ENCODE measurements at regions not wholly inside any gene's neighbourhood (a gene's known extent, or its start where the extent isn't known, plus 50 kb on each side); places are given as distances from the start of the nearest gene placed in this dataset.
"Not testable (repeated sequence)": the region's sequence is repeated elsewhere in the genome, so short reads cannot be mapped to it uniquely, and the experiment has no call there.

GRCh38 chr2:192551760-192552159 lies 357.0 kb upstream of the TMEFF2 start:
- Histone ChIP-seq H3K4me3 (ENCODE audit: low read length) (no peak overlapping the region), H3K27ac (ENCODE audit: low read length) (no peak overlapping the region), H3K4me2 (ENCODE audit: low read depth, low read length) (no peak overlapping the region), H3K79me2 (ENCODE audit: low read length) (no peaks in the 10 kb centered on the region), H3K27me3 (replicated peaks; ENCODE audit: insufficient read depth, low read length) (no peaks in the 10 kb centered on the region), H3K9me2 (replicated peaks; ENCODE audit: insufficient read depth, low read length) (no peaks in the 10 kb centered on the region), H3K9ac (ENCODE audit: low read length) (no peak overlapping the region), H3K9me3 (replicated peaks; ENCODE audit: insufficient read depth, low read length) (no peaks in the 10 kb centered on the region), H3K36me3 (replicated peaks; ENCODE audit: insufficient read depth, low read length) (no peaks in the 10 kb centered on the region), H3K4me1 (ENCODE audit: low read length) (no peaks in the 10 kb centered on the region), H4K20me1 (ENCODE audit: insufficient read depth, low read length) (no peaks in the 10 kb centered on the region), H3F3A (ENCODE audit: insufficient read depth, low read length) (no peaks in the 10 kb centered on the region), H2AFZ (ENCODE audit: low read length) (no peak overlapping the region)
- TF ChIP-seq EZH2phosphoT487 (IDR thresholded peaks at IDR 0.05; ENCODE audit: low read length) (no peak), CTCF (IDR thresholded peaks at IDR 0.05; ENCODE audit: low read length) (no peak)
- no peak for DNase-seq

- Histone ChIP-seq H3K4me1 (ENCODE audit: low read length) (no peaks in the 10 kb centered on the region), H4K20me1 (ENCODE audit: insufficient read depth, low read length) (no peaks in the 10 kb centered on the region), H3K4me2 (ENCODE audit: low read depth, low read length) (no peak overlapping the region), H3K9me2 (replicated peaks; ENCODE audit: insufficient read depth, low read length) (no peaks in the 10 kb centered on the region), H3K9ac (ENCODE audit: low read length) (no peak overlapping the region), H3K79me2 (ENCODE audit: low read length) (no peaks in the 10 kb centered on the region), H3K4me3 (ENCODE audit: low read length) (no peak overlapping the region), H3K27me3 (replicated peaks; ENCODE audit: insufficient read depth, low read length) (no peaks in the 10 kb centered on the region), H3K36me3 (replicated peaks; ENCODE audit: insufficient read depth, low read length) (no peaks in the 10 kb centered on the region), H3F3A (ENCODE audit: insufficient read depth, low read length) (no peaks in the 10 kb centered on the region), H3K9me3 (replicated peaks; ENCODE audit: insufficient read depth, low read length) (no peaks in the 10 kb centered on the region), H3K27ac (ENCODE audit: low read length) (no peak overlapping the region), H2AFZ (ENCODE audit: low read length) (no peak overlapping the region)
- no peak for DNase-seq
- TF ChIP-seq EZH2 (optimal IDR thresholded peaks at IDR 0.05; ENCODE audit: low read depth, low read length) (no peak), EZH2phosphoT487 (IDR thresholded peaks at IDR 0.05; ENCODE audit: low read length) (no peak)
Observed at GRCh38 chr2:192546565-192546964, 351.8 kb upstream of the TMEFF2 start.

- TF ChIP-seq EZH2phosphoT487 (IDR thresholded peaks at IDR 0.05; ENCODE audit: low read length), result no peak
- TF ChIP-seq CTCF (IDR thresholded peaks at IDR 0.05; ENCODE audit: low read length), result no peak
- H3K4me2 ChIP-seq (ENCODE audit: low read depth, low read length), result no peak overlapping the region
- no peak overlapping the region for H3K27ac ChIP-seq (ENCODE audit: low read length)
- no peak overlapping the region for H2AFZ ChIP-seq (ENCODE audit: low read length)
- no peaks in the 10 kb centered on the region for H3K4me1 ChIP-seq (ENCODE audit: low read length)
- H3K9ac ChIP-seq (ENCODE audit: low read length), result no peak overlapping the region
- no peaks in the 10 kb centered on the region for H3K36me3 ChIP-seq (replicated peaks; ENCODE audit: insufficient read depth, low read length)
- H3K9me3 ChIP-seq (replicated peaks; ENCODE audit: insufficient read depth, low read length), result no peaks in the 10 kb centered on the region
- H4K20me1 ChIP-seq (ENCODE audit: insufficient read depth, low read length), result no peaks in the 10 kb centered on the region
- H3F3A ChIP-seq (ENCODE audit: insufficient read depth, low read length), result no peaks in the 10 kb centered on the region
- no peaks in the 10 kb centered on the region for H3K9me2 ChIP-seq (replicated peaks; ENCODE audit: insufficient read depth, low read length)
- no peaks in the 10 kb centered on the region for H3K27me3 ChIP-seq (replicated peaks; ENCODE audit: insufficient read depth, low read length)
- H3K4me3 ChIP-seq (ENCODE audit: low read length), result no peak overlapping the region
- no peaks in the 10 kb centered on the region for H3K79me2 ChIP-seq (ENCODE audit: low read length)
- no peak for DNase-seq
Observed at GRCh38 chr2:192544371-192544955, 349.7 kb upstream of the TMEFF2 start.

- not testable (repeated sequence) for H3K9ac ChIP-seq (ENCODE audit: low read length); H3F3A ChIP-seq (ENCODE audit: insufficient read depth, low read length); H3K36me3 ChIP-seq (replicated peaks; ENCODE audit: insufficient read depth, low read length); DNase-seq; H4K20me1 ChIP-seq (ENCODE audit: insufficient read depth, low read length); H3K27me3 ChIP-seq (replicated peaks; ENCODE audit: insufficient read depth, low read length); H3K4me3 ChIP-seq (ENCODE audit: low read length); H3K9me2 ChIP-seq (replicated peaks; ENCODE audit: insufficient read depth, low read length); H2AFZ ChIP-seq (ENCODE audit: low read length); H3K4me2 ChIP-seq (ENCODE audit: low read depth, low read length); H3K27ac ChIP-seq (ENCODE audit: low read length); H3K79me2 ChIP-seq (ENCODE audit: low read length); H3K9me3 ChIP-seq (replicated peaks; ENCODE audit: insufficient read depth, low read length); H3K4me1 ChIP-seq (ENCODE audit: low read length)
Observed at GRCh38 chr2:192542148-192543066, 347.7 kb upstream of the TMEFF2 start.
